NCI-H1436 (cell line): ENCODE measurements at regions not wholly inside any gene's neighbourhood (a gene's known extent, or its start where the extent isn't known, plus 50 kb on each side); places are given as distances from the start of the nearest gene placed in this dataset.

Source experiments
- DNase-seq: peaks from one replicate; lab custom pipeline; 2025; lab: John Stamatoyannopoulos, UW

- DNase-seq, result no peak
Measured at GRCh38 chr9:108150736-108151586, 661.4 kb upstream of the KLF4 start.

GRCh38 chr9:108149326-108149725, 659.8 kb upstream of the KLF4 start:
- no peak for DNase-seq

GRCh38 chr9:108142504-108143201, 653.1 kb upstream of the KLF4 start:
- DNase-seq, result no peak

GRCh38 chr9:108142142-108142503, 652.6 kb upstream of the KLF4 start:
- DNase-seq, result no peak

GRCh38 chr9:108139900-108140299, 650.3 kb upstream of the KLF4 start:
- no peak for DNase-seq

- DNase-seq, result no peak
Measured at GRCh38 chr9:108138516-108138915, 648.9 kb upstream of the KLF4 start.

- no peak for DNase-seq
Measured at GRCh38 chr9:108136656-108137055, 647.1 kb upstream of the KLF4 start.

GRCh38 chr9:108134486-108135128, 645.0 kb upstream of the KLF4 start:
- no peak for DNase-seq

- DNase-seq, result no peak
Measured at GRCh38 chr9:108133680-108134079, 644.1 kb upstream of the KLF4 start.

- DNase-seq, result no peak
Measured at GRCh38 chr9:108133101-108133500, 643.5 kb upstream of the KLF4 start.

GRCh38 chr9:108130905-108131304, 641.3 kb upstream of the KLF4 start:
- no peak for DNase-seq

GRCh38 chr9:108125625-108126024, 636.1 kb upstream of the KLF4 start:
- no peak for DNase-seq

- no peak for DNase-seq
Measured at GRCh38 chr9:108119530-108120113, 630.1 kb upstream of the KLF4 start.

- DNase-seq, result no peak
Measured at GRCh38 chr9:108117795-108118194, 628.2 kb upstream of the KLF4 start.

GRCh38 chr9:108117306-108117705, 627.7 kb upstream of the KLF4 start:
- DNase-seq, result no peak

- DNase-seq, result no peak
Measured at GRCh38 chr9:108113596-108113995, 624.0 kb upstream of the KLF4 start.

- DNase-seq, result no peak
Measured at GRCh38 chr9:108109927-108110690, 620.5 kb upstream of the KLF4 start.

GRCh38 chr9:108108852-108109448, 619.4 kb upstream of the KLF4 start:
- no peak for DNase-seq

- no peak for DNase-seq
Measured at GRCh38 chr9:108108280-108108851, 618.8 kb upstream of the KLF4 start.

GRCh38 chr9:108105885-108106284, 616.3 kb upstream of the KLF4 start:
- DNase-seq, result no peak

GRCh38 chr9:108104991-108105390, 615.4 kb upstream of the KLF4 start:
- DNase-seq, result no peak
